GM12878 (cell line): ENCODE measurements at regions not wholly inside any gene's neighbourhood (a gene's known extent, or its start where the extent isn't known, plus 50 kb on each side); places are given as distances from the start of the nearest gene placed in this dataset.

Experiments used
- ATAC-seq: fragments of 200-7000 bp; cut with Tn5 transposase; 3 replicates; pipeline ENCODE4 v1.9.1; 2020; ENCODE audit warnings: mild to moderate bottlenecking, moderate library complexity
- BruUV-seq: library from RNA; stranded (reverse); fragments of 400-500 nt; replicated peaks from 2 replicates; lab custom pipeline; 2021; lab: Mats Ljungman, UMichigan
- CTCF ChIA-PET: fragments of 300-600 bp; sonication (Branson Sonifier 250); formaldehyde crosslinking; extraction: SDS; loops from one replicate; lab custom pipeline; 2021; ENCODE audit warnings: inconsistent platforms; lab: Yijun Ruan, JAX
- POLR2A ChIA-PET: fragments of 350-600 bp; formaldehyde crosslinking; extraction: SDS; loops from one replicate; lab custom pipeline; 2021; ENCODE audit warnings: inconsistent platforms; lab: Charles Lee
- RAD21 ChIA-PET: fragments of 300-600 bp; sonication (Branson Sonifier 250); formaldehyde crosslinking; loops from one replicate; lab custom pipeline; 2023; ENCODE audit warnings: antibody characterized with exemption; ENCODE audit not compliant: unreplicated experiment; lab: Charles Lee
- SMC1A ChIA-PET: fragments of 300-600 bp; sonication (Branson Sonifier 250); formaldehyde crosslinking; loops from one replicate; lab custom pipeline; 2023; ENCODE audit not compliant: unreplicated experiment, uncharacterized antibody; lab: Charles Lee
- DNase-seq: peaks from one replicate; pipeline ENCODE4 v3.0.0-alpha.2; 2011; ENCODE audit warnings: low read depth, low spot score
- FAIRE-seq: peaks from 3 replicates; lab custom pipeline; 2011; peaks lifted over from hg19 to GRCh38; lab: Jason Lieb, UNC
- H2AFZ ChIP-seq: 2 replicates; pipeline ENCODE4 v1.6.0; 2011; ENCODE audit warnings: low read depth, low read length, control low read depth; ENCODE audit not compliant: control insufficient read depth
- H3K27ac ChIP-seq: 2 replicates; pipeline ENCODE4 v1.5.1; 2011; ENCODE audit warnings: control low read depth; ENCODE audit not compliant: control insufficient read depth, insufficient read depth
- H3K27me3 ChIP-seq, 2 experiments: replicated peaks in 1 of 2; 2 replicates each; pipeline versions ENCODE4 v1.6.0 to v1.6.1; 2011; ENCODE audit warnings: low read length in 1 of 2; ENCODE audit not compliant: control insufficient read depth in 2 of 2, insufficient read depth in 2 of 2
- H3K36me3 ChIP-seq, 2 experiments: 2 replicates each; pipeline ENCODE4 v1.5.1; 2011; ENCODE audit warnings: low read length in 1 of 2; ENCODE audit not compliant: control insufficient read depth in 2 of 2, insufficient read depth in 2 of 2
- H3K4me1 ChIP-seq: 2 replicates; pipeline ENCODE4 v1.6.1; 2011; ENCODE audit warnings: mild to moderate bottlenecking, low read length, moderate library complexity, mixed read lengths; ENCODE audit not compliant: control insufficient read depth, insufficient read depth
- H3K4me2 ChIP-seq: 2 replicates; pipeline ENCODE4 v1.6.0; 2011; ENCODE audit warnings: control low read depth; ENCODE audit not compliant: control insufficient read depth, insufficient read depth
- H3K4me3 ChIP-seq: fragments of 200-600 bp; sonication (generic); 2 replicates; pipeline ENCODE4 v1.5.1; 2016
- H3K79me2 ChIP-seq: 2 replicates; pipeline ENCODE4 v1.6.0; 2011; ENCODE audit warnings: low read length; ENCODE audit not compliant: control insufficient read depth, insufficient read depth
- H3K9ac ChIP-seq: 2 replicates; pipeline ENCODE4 v1.8.0; 2011; ENCODE audit warnings: low read length, control low read depth, mixed read lengths; ENCODE audit not compliant: control insufficient read depth, insufficient read depth
- H3K9me3 ChIP-seq: replicated peaks from 3 replicates; pipeline ENCODE4 v1.5.1; 2011; ENCODE audit warnings: mild to moderate bottlenecking, low read length; ENCODE audit not compliant: control insufficient read depth, insufficient read depth
- H4K20me1 ChIP-seq: 2 replicates; pipeline ENCODE4 v1.6.0; 2011; ENCODE audit not compliant: control insufficient read depth, insufficient read depth
- BHLHE40 ChIP-seq, 2 experiments: fragments of 450-650 bp in 1 of 2; IDR thresholded peaks; 2 replicates each; pipeline ENCODE4 v1.6.1; 2011 to 2017; ENCODE audit warnings: low read depth in 2 of 2, borderline replicate concordance in 1 of 2, improper control_type of control experiment in 1 of 2, low read length in 1 of 2, mild to moderate bottlenecking in 1 of 2
- CHD1 ChIP-seq: IDR thresholded peaks from 2 replicates; pipeline ENCODE4 v1.6.1; 2012; ENCODE audit warnings: low read depth, low read length, improper control_type of control experiment
- CTCF ChIP-seq, 3 experiments: IDR thresholded peaks in 2 of 3; conservative IDR thresholded peaks in 1 of 3; 2 replicates each; pipeline ENCODE4 v1.5.1; 2011; ENCODE audit warnings: low read depth in 3 of 3, low read length in 3 of 3, mild to moderate bottlenecking in 3 of 3, control low read depth in 2 of 3, moderate library complexity in 2 of 3, inconsistent platforms in 1 of 3, mixed read lengths in 1 of 3; ENCODE audit not compliant: control insufficient read depth in 2 of 3, insufficient read depth in 1 of 3; ENCODE audit errors: extremely low read depth in 1 of 3
- ETV6 ChIP-seq, 2 experiments: fragments of 450-650 bp in 1 of 2; IDR thresholded peaks in 1 of 2; conservative IDR thresholded peaks in 1 of 2; 2 replicates each; pipeline ENCODE4 v1.6.1; 2014; ENCODE audit warnings: antibody characterized with exemption in 1 of 2, borderline replicate concordance in 1 of 2, low read depth in 1 of 2, mild to moderate bottlenecking in 1 of 2, moderate library complexity in 1 of 2
- IKZF1 ChIP-seq: fragments of 450-650 bp; conservative IDR thresholded peaks from 2 replicates; pipeline ENCODE4 v1.6.1; 2017; ENCODE audit warnings: antibody characterized with exemption, mild to moderate bottlenecking
- IRF5 ChIP-seq: fragments of 450-650 bp; IDR thresholded peaks from 2 replicates; pipeline ENCODE4 v1.6.1; 2017; ENCODE audit warnings: borderline replicate concordance
- NFXL1 ChIP-seq: fragments of 450-650 bp; IDR thresholded peaks from 2 replicates; pipeline ENCODE4 v1.6.1; 2017; ENCODE audit warnings: antibody characterized with exemption, mild to moderate bottlenecking, borderline replicate concordance
- NFYA ChIP-seq: IDR thresholded peaks from 2 replicates; pipeline ENCODE4 v1.6.1; 2011; ENCODE audit warnings: low read depth, mild to moderate bottlenecking, low read length, improper control_type of control experiment, borderline replicate concordance
- PBX3 ChIP-seq: IDR thresholded peaks from 2 replicates; pipeline ENCODE4 v1.6.1; 2011; ENCODE audit warnings: mild to moderate bottlenecking, low read depth, low read length, moderate library complexity; ENCODE audit not compliant: insufficient replicate concordance
- PKNOX1 ChIP-seq: fragments of 450-650 bp; IDR thresholded peaks from 2 replicates; pipeline ENCODE4 v1.6.1; 2016; ENCODE audit warnings: mild to moderate bottlenecking
- SMAD1 ChIP-seq: fragments of 450-650 bp; IDR thresholded peaks from 2 replicates; pipeline ENCODE4 v1.6.1; 2018; ENCODE audit warnings: mild to moderate bottlenecking, low read depth; ENCODE audit not compliant: partially characterized antibody
- SREBF1 ChIP-seq: IDR thresholded peaks from 2 replicates; pipeline ENCODE4 v1.6.1; 2012; ENCODE audit warnings: mild to moderate bottlenecking, low read length
- SRF ChIP-seq, 2 experiments: IDR thresholded peaks; 2 replicates each; pipeline ENCODE4 v1.6.1; 2011; ENCODE audit warnings: low read depth in 2 of 2, low read length in 2 of 2, mild to moderate bottlenecking in 1 of 2, moderate library complexity in 1 of 2
- ZBTB33 ChIP-seq: fragments of 450-650 bp; IDR thresholded peaks from 2 replicates; pipeline ENCODE4 v1.6.1; 2017; ENCODE audit warnings: mild to moderate bottlenecking
- ZZZ3 ChIP-seq: IDR thresholded peaks from 2 replicates; pipeline ENCODE4 v1.6.1; 2011; ENCODE audit warnings: low read depth; ENCODE audit not compliant: control insufficient read depth, insufficient read length
- WGBS: methylation state at CpG from one replicate; pipeline ENCODE4 v1.1.6; 2016; ENCODE audit warnings: low lambda C conversion rate; ENCODE audit not compliant: insufficient replicate concordance, insufficient coverage; ENCODE audit errors: missing lambda C conversion rate; 5-methylcytosine and 5-hydroxymethylcytosine counted together
- in situ Hi-C: fragments of 300-500 bp; cut with MboI; formaldehyde crosslinking; loops from 9 replicates; pipeline ENCODE4 v1.14.3; 2018; ENCODE audit warnings: mixed read lengths
- intact Hi-C: fragments of 100-400 bp; cut with micrococcal nuclease; formaldehyde crosslinking; loops from one replicate; pipeline ENCODE4 v1.14.2; 2022; ENCODE audit not compliant: unreplicated experiment

- no peak for TF ChIP-seq NFXL1
- no peak for TF ChIP-seq ZBTB33
- no peak for TF ChIP-seq SRF (IDR thresholded peaks at IDR 0.05; ENCODE audit: low read depth in 2 of 2, low read length in 2 of 2)
- TF ChIP-seq SREBF1, result no peak
- TF ChIP-seq ZZZ3, result no peak
- no peak for TF ChIP-seq PKNOX1
- TF ChIP-seq CHD1, result no peak
Measured at GRCh38 chr7:33809228-33809627, 96.1 kb upstream of the BMPER start (continued).

GRCh38 chr7:33810356-33810755 is 95.0 kb upstream of the BMPER start:
- intact Hi-C loops, result no loop called here
- TF ChIP-seq NFYA, result no peak
- TF ChIP-seq BHLHE40 (IDR thresholded peaks at IDR 0.05; ENCODE audit: borderline replicate concordance in 1 of 2, low read depth in 2 of 2, low read length in 1 of 2), result no peak
- TF ChIP-seq CTCF (IDR thresholded peaks at IDR 0.05 in 2 of 3, conservative IDR thresholded peaks at IDR 0.05 in 1 of 3; ENCODE audit: control insufficient read depth in 2 of 3, extremely low read depth in 1 of 3, insufficient read depth in 1 of 3, low read depth in 3 of 3, low read length in 3 of 3), result no peak
- TF ChIP-seq PBX3, result no peak
- TF ChIP-seq IRF5, result no peak
- no peak for TF ChIP-seq SMAD1
- TF ChIP-seq IKZF1, result no peak
- TF ChIP-seq ETV6 (conservative IDR thresholded peaks at IDR 0.05 in 1 of 2, IDR thresholded peaks at IDR 0.05 in 1 of 2; ENCODE audit: borderline replicate concordance in 1 of 2, low read depth in 1 of 2), result no peak
- RAD21 ChIA-PET, result no interaction called here
- no peak for DNase-seq
- Histone ChIP-seq H3K36me3 (no peaks in the 10 kb centered on the region), H3K27ac (no peak overlapping the region), H2AFZ (no peak overlapping the region), H3K9ac (no peak overlapping the region), H4K20me1 (no peaks in the 10 kb centered on the region), H3K9me3 (no peaks in the 10 kb centered on the region), H3K4me2 (no peak overlapping the region), H3K27me3 (no peaks in the 10 kb centered on the region), H3K4me1 (no peaks in the 10 kb centered on the region), H3K4me3 (no peak overlapping the region), H3K79me2 (no peaks in the 10 kb centered on the region)
- no TSS peak for BruUV-seq
- CTCF ChIA-PET, result no interaction called here
- SMC1A ChIA-PET, result no interaction called here
- POLR2A ChIA-PET, result no interaction called here
- FAIRE-seq, result no peak
- no peak for ATAC-seq
- 73% methylated on average over 4 of the region's 4 CpGs for WGBS
- in situ Hi-C loops, result no loop called here
